ENCODE measurements at regions not wholly inside any gene's neighbourhood (a gene's known extent, or its start where the extent isn't known, plus 50 kb on each side); places are given as distances from the start of the nearest gene placed in this dataset.

GRCh38 chr6:143621876-143622605, 55.7 kb upstream of the PHACTR2 start:
- ATAC-seq, result peak; percentile 74
- TF ChIP-seq, protein P1, sequence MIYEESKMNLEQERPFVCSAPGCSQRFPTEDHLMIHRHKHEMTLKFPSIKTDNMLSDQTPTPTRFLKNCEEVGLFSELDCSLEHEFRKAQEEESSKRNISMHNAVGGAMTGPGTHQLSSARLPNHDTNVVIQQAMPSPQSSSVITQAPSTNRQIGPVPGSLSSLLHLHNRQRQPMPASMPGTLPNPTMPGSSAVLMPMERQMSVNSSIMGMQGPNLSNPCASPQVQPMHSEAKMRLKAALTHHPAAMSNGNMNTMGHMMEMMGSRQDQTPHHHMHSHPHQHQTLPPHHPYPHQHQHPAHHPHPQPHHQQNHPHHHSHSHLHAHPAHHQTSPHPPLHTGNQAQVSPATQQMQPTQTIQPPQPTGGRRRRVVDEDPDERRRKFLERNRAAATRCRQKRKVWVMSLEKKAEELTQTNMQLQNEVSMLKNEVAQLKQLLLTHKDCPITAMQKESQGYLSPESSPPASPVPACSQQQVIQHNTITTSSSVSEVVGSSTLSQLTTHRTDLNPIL (CRISPR knock-in tag; IDR thresholded peaks at IDR 0.05; ENCODE audit: low read depth), result no peak
- TF ChIP-seq ZC3H10 (CRISPR knock-in tag; IDR thresholded peaks at IDR 0.05), result no peak
- no peak for TF ChIP-seq TSHZ2 (CRISPR knock-in tag; IDR thresholded peaks at IDR 0.05)
- TF ChIP-seq ZFP30 (CRISPR knock-in tag; IDR thresholded peaks at IDR 0.05), result no peak
- no peak for TF ChIP-seq ZNF565 (CRISPR knock-in tag; conservative IDR thresholded peaks at IDR 0.05; ENCODE audit: low read depth)
- TF ChIP-seq ZNF70 (CRISPR knock-in tag; IDR thresholded peaks at IDR 0.05), result no peak
- TF ChIP-seq BACH2 (CRISPR knock-in tag; IDR thresholded peaks at IDR 0.05; ENCODE audit: borderline replicate concordance), result no peak
- no peak for TF ChIP-seq ARNTL (CRISPR knock-in tag; IDR thresholded peaks at IDR 0.05; ENCODE audit: borderline replicate concordance, low read depth)
- no peak for TF ChIP-seq ISL1 (CRISPR knock-in tag; IDR thresholded peaks at IDR 0.05)
- TF ChIP-seq, protein P2, sequence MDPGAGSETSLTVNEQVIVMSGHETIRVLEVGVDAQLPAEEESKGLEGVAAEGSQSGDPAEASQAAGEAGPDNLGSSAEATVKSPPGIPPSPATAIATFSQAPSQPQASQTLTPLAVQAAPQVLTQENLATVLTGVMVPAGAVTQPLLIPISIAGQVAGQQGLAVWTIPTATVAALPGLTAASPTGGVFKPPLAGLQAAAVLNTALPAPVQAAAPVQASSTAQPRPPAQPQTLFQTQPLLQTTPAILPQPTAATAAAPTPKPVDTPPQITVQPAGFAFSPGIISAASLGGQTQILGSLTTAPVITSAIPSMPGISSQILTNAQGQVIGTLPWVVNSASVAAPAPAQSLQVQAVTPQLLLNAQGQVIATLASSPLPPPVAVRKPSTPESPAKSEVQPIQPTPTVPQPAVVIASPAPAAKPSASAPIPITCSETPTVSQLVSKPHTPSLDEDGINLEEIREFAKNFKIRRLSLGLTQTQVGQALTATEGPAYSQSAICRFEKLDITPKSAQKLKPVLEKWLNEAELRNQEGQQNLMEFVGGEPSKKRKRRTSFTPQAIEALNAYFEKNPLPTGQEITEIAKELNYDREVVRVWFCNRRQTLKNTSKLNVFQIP (CRISPR knock-in tag; IDR thresholded peaks at IDR 0.05; ENCODE audit: borderline replicate concordance, low read depth), result no peak
- TF ChIP-seq ZNF8 (CRISPR knock-in tag; IDR thresholded peaks at IDR 0.05), result no peak

DNA sequence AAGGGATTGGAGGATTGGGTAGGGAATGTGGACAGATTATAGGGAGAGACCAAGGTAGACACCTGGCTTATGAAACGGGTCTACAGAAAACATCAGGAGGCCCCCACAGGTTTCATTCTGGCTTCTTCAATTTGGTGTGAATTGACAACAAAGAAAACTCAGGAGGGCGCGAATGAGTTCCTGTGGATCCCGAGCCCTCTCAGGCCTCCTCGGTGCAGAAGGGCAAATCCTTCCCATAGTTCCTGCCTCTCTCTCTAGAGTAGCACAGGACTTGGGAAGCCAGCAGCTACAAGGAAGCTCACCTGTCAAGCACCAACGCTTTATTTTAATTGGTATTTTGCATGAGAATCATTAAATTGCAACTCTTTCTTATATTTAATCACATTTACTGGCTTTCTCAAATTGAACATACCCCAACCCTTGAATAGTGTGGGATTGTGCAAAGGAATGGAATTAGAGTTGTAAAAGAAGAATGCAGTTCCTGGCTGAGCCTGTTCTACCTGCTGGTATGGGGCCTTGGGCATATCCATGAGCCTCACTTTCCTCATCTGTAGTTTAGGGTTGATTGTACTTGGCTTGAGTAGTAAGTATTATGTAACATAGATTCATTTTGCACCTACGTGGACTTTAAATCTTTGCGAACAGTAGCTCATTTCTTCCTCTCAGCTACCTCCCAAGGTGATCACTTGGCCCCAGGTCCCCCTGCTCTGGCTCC, 56.4 kb upstream of the PHACTR2 start:
- TF ChIP-seq, protein P3, sequence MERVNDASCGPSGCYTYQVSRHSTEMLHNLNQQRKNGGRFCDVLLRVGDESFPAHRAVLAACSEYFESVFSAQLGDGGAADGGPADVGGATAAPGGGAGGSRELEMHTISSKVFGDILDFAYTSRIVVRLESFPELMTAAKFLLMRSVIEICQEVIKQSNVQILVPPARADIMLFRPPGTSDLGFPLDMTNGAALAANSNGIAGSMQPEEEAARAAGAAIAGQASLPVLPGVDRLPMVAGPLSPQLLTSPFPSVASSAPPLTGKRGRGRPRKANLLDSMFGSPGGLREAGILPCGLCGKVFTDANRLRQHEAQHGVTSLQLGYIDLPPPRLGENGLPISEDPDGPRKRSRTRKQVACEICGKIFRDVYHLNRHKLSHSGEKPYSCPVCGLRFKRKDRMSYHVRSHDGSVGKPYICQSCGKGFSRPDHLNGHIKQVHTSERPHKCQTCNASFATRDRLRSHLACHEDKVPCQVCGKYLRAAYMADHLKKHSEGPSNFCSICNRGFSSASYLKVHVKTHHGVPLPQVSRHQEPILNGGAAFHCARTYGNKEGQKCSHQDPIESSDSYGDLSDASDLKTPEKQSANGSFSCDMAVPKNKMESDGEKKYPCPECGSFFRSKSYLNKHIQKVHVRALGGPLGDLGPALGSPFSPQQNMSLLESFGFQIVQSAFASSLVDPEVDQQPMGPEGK (CRISPR knock-in tag; IDR thresholded peaks at IDR 0.05; ENCODE audit: borderline replicate concordance), result no peak
- TF ChIP-seq ZFP3 (CRISPR knock-in tag; IDR thresholded peaks at IDR 0.05), result no peak
- no peak for TF ChIP-seq CSDC2 (CRISPR knock-in tag; IDR thresholded peaks at IDR 0.05)
- no peak for TF ChIP-seq ZNF8 (CRISPR knock-in tag; IDR thresholded peaks at IDR 0.05)
- TF ChIP-seq TSHZ2 (CRISPR knock-in tag; IDR thresholded peaks at IDR 0.05), result no peak
- no peak for TF ChIP-seq OSR1 (CRISPR knock-in tag; IDR thresholded peaks at IDR 0.05)
- TF ChIP-seq, protein P1 (CRISPR knock-in tag; IDR thresholded peaks at IDR 0.05; ENCODE audit: low read depth), result no peak
- no peak for TF ChIP-seq ZNF565 (CRISPR knock-in tag; conservative IDR thresholded peaks at IDR 0.05; ENCODE audit: low read depth)
- TF ChIP-seq GLIS3 (CRISPR knock-in tag; IDR thresholded peaks at IDR 0.05), result no peak
- TF ChIP-seq ARNTL (CRISPR knock-in tag; IDR thresholded peaks at IDR 0.05; ENCODE audit: borderline replicate concordance, low read depth), result no peak
- TF ChIP-seq ISL1 (CRISPR knock-in tag; IDR thresholded peaks at IDR 0.05), result no peak
- no peak for TF ChIP-seq ZFP30 (CRISPR knock-in tag; IDR thresholded peaks at IDR 0.05)
- TF ChIP-seq ZC3H10 (CRISPR knock-in tag; IDR thresholded peaks at IDR 0.05), result no peak
- no peak for TF ChIP-seq ZNF70 (CRISPR knock-in tag; IDR thresholded peaks at IDR 0.05)
- no peak for ATAC-seq
